Large intestine (tissue), 3 donors: ENCODE measurements at regions not wholly inside any gene's neighbourhood (a gene's known extent, or its start where the extent isn't known, plus 50 kb on each side); places are given as distances from the start of the nearest gene placed in this dataset.

Experiments used
- DNase-seq, 2 donors: peaks; one replicate each; pipeline versions ENCODE4 v3.0.0 to v3.0.0-alpha.2; 2013
- H3K27ac ChIP-seq: one replicate; pipeline ENCODE4 v1.5.1; 2013; ENCODE audit warnings: low read length
- H3K27me3 ChIP-seq: 2 replicates; pipeline ENCODE4 v1.6.1; 2013; ENCODE audit warnings: low read length; ENCODE audit not compliant: control insufficient read depth, insufficient read depth
- H3K36me3 ChIP-seq: 2 replicates; pipeline ENCODE4 v1.6.1; 2013; ENCODE audit warnings: low read length; ENCODE audit not compliant: control insufficient read depth, insufficient read depth
- H3K4me1 ChIP-seq: one replicate; pipeline ENCODE4 v1.6.1; 2013; ENCODE audit warnings: low read length; ENCODE audit not compliant: control insufficient read depth, insufficient read depth
- H3K4me3 ChIP-seq: one replicate; pipeline ENCODE4 v1.5.1; 2013; ENCODE audit warnings: low read length
- H3K9me3 ChIP-seq: one replicate; pipeline ENCODE4 v1.6.1; 2013; ENCODE audit warnings: mild to moderate bottlenecking, low read depth, low read length, moderate library complexity; ENCODE audit not compliant: control insufficient read depth
- WGBS: methylation state at CpG from one replicate; pipeline ENCODE4 v1.1.5; 2013; ENCODE audit warnings: low lambda C conversion rate; ENCODE audit not compliant: insufficient coverage; 5-methylcytosine and 5-hydroxymethylcytosine counted together

GRCh38 chr19:33914599-33914998 lies 117.9 kb downstream of the KCTD15 start:
- Histone ChIP-seq H3K27ac (no peak overlapping the region), H3K27me3 (peaks cover 8% of the 10 kb centered on the region), H3K9me3 (no peaks in the 10 kb centered on the region), H3K4me3 (no peak overlapping the region), H3K4me1 (no peaks in the 10 kb centered on the region), H3K36me3 (no peaks in the 10 kb centered on the region)
- no peak for DNase-seq
- whole genome bisulfite sequencing, result 46% methylated on average over 3 of the region's 9 CpGs

GRCh38 chr19:33916792-33917191 lies 120.1 kb downstream of the KCTD15 start:
- no peak overlapping the region for H3K27ac ChIP-seq
- no peak for DNase-seq
- no peaks in the 10 kb centered on the region for H3K9me3 ChIP-seq
- no CpG with 5 or more reads among the region's 1 CpG for WGBS
- no peak overlapping the region for H3K4me3 ChIP-seq
- no peaks in the 10 kb centered on the region for H3K4me1 ChIP-seq
- no peaks in the 10 kb centered on the region for H3K36me3 ChIP-seq
- peaks cover 2% of the 10 kb centered on the region for H3K27me3 ChIP-seq

GRCh38 chr19:33919291-33919690 lies 122.6 kb downstream of the KCTD15 start:
- no peak overlapping the region for H3K4me3 ChIP-seq
- no peaks in the 10 kb centered on the region for H3K4me1 ChIP-seq
- H3K27me3 ChIP-seq, result peaks cover 2% of the 10 kb centered on the region
- no peak for DNase-seq
- no peaks in the 10 kb centered on the region for H3K9me3 ChIP-seq
- no CpG with 5 or more reads among the region's 1 CpG for WGBS
- no peaks in the 10 kb centered on the region for H3K36me3 ChIP-seq
- H3K27ac ChIP-seq, result no peak overlapping the region

- WGBS, result no CpG with 5 or more reads among the region's 3 CpGs
- no peak for DNase-seq
Measured at GRCh38 chr19:33921165-33921564, 124.5 kb downstream of the KCTD15 start.

GRCh38 chr19:33926306-33926705 lies 129.6 kb downstream of the KCTD15 start:
- 63% methylated on average over 1 of the region's 3 CpGs for WGBS

More at GRCh38 chr19:33921165-33921564, 124.5 kb downstream of the KCTD15 start:
- Histone ChIP-seq H3K4me3 (no peak overlapping the region), H3K4me1 (no peaks in the 10 kb centered on the region), H3K9me3 (no peaks in the 10 kb centered on the region), H3K27me3 (peaks cover 2% of the 10 kb centered on the region), H3K36me3 (no peaks in the 10 kb centered on the region), H3K27ac (no peak overlapping the region)

GRCh38 chr19:33927789-33928457 lies 131.3 kb downstream of the KCTD15 start:
- no peaks in the 10 kb centered on the region for H3K9me3 ChIP-seq
- 67% methylated on average over 1 of the region's 5 CpGs for WGBS
- H3K4me3 ChIP-seq, result no peak overlapping the region
- H3K27ac ChIP-seq, result no peak overlapping the region
- DNase-seq, result no peak
- no peaks in the 10 kb centered on the region for H3K36me3 ChIP-seq
- H3K27me3 ChIP-seq, result no peaks in the 10 kb centered on the region
- H3K4me1 ChIP-seq, result no peaks in the 10 kb centered on the region

More at GRCh38 chr19:33926306-33926705, 129.6 kb downstream of the KCTD15 start:
- no peak overlapping the region for H3K27ac ChIP-seq
- no peaks in the 10 kb centered on the region for H3K9me3 ChIP-seq
- no peaks in the 10 kb centered on the region for H3K4me1 ChIP-seq
- H3K4me3 ChIP-seq, result no peak overlapping the region
- H3K27me3 ChIP-seq, result no peaks in the 10 kb centered on the region
- DNase-seq, result no peak
- H3K36me3 ChIP-seq, result no peaks in the 10 kb centered on the region

- H3K4me1 ChIP-seq, result no peaks in the 10 kb centered on the region
- WGBS, result 100% methylated on average over 1 of the region's 6 CpGs
- H3K4me3 ChIP-seq, result no peak overlapping the region
- DNase-seq, result no peak
- H3K9me3 ChIP-seq, result no peaks in the 10 kb centered on the region
- no peaks in the 10 kb centered on the region for H3K27me3 ChIP-seq
- no peak overlapping the region for H3K27ac ChIP-seq
- H3K36me3 ChIP-seq, result no peaks in the 10 kb centered on the region
Measured at GRCh38 chr19:33928458-33928950, 131.8 kb downstream of the KCTD15 start.

- H3K9me3 ChIP-seq, result no peaks in the 10 kb centered on the region
- no peaks in the 10 kb centered on the region for H3K4me1 ChIP-seq
- H3K27me3 ChIP-seq, result no peaks in the 10 kb centered on the region
- no peaks in the 10 kb centered on the region for H3K36me3 ChIP-seq
- H3K4me3 ChIP-seq, result no peak overlapping the region
- WGBS, result no CpG with 5 or more reads among the region's 2 CpGs
- DNase-seq, result no peak
- H3K27ac ChIP-seq, result no peak overlapping the region
Measured at GRCh38 chr19:33933931-33934330, 137.3 kb downstream of the KCTD15 start.

GRCh38 chr19:33938821-33939220 lies 142.2 kb downstream of the KCTD15 start:
- no CpG with 5 or more reads among the region's 15 CpGs for WGBS
- no peaks in the 10 kb centered on the region for H3K36me3 ChIP-seq
- H3K27me3 ChIP-seq, result no peaks in the 10 kb centered on the region
- no peak overlapping the region for H3K27ac ChIP-seq
- H3K9me3 ChIP-seq, result no peaks in the 10 kb centered on the region
- no peak overlapping the region for H3K4me3 ChIP-seq
- H3K4me1 ChIP-seq, result no peaks in the 10 kb centered on the region
- no peak for DNase-seq

- no CpG with 5 or more reads among the region's 5 CpGs for WGBS
- no peak for DNase-seq
Measured at GRCh38 chr19:33941133-33941532, 144.5 kb downstream of the KCTD15 start.

More at GRCh38 chr19:33941133-33941532, 144.5 kb downstream of the KCTD15 start:
- Histone ChIP-seq H3K4me1 (no peaks in the 10 kb centered on the region), H3K36me3 (no peaks in the 10 kb centered on the region), H3K4me3 (no peak overlapping the region), H3K27me3 (no peaks in the 10 kb centered on the region), H3K9me3 (no peaks in the 10 kb centered on the region), H3K27ac (no peak overlapping the region)
